AG09319 (cell line): ENCODE measurements at regions not wholly inside any gene's neighbourhood (a gene's known extent, or its start where the extent isn't known, plus 50 kb on each side); places are given as distances from the start of the nearest gene placed in this dataset.

ENCODE experiments used
- DNase-seq: peaks from one replicate; pipeline ENCODE4 v3.0.0-alpha.2; 2010; ENCODE audit warnings: low read depth; ENCODE audit errors: extremely low read depth
- TF ChIP-seq, protein P1 (sequence below): IDR thresholded peaks from 2 replicates; pipeline ENCODE4 v1.5.1; 2011; ENCODE audit warnings: low read depth, mild to moderate bottlenecking, inconsistent platforms, low read length, moderate library complexity

DNA sequence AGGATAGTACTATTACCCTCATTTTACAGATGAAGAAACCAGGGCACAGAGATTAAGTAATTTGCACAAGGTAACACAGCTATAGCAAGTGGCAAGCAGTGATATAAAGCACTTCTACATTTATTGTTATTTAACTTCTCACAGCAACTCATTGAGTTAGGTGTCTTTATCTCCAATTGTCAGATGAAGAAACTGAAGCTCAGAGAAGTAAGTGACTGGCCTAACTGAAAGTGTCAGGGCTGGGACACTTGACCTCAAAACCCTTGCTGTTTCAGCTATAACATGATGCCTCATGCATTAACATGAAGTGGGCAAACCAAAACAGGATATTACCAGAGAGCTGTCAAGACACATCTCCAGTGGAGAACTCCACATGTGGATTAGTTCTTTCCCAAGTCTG lies 65.8 kb upstream of the LEKR1 start:
- no peak for DNase-seq

DNA sequence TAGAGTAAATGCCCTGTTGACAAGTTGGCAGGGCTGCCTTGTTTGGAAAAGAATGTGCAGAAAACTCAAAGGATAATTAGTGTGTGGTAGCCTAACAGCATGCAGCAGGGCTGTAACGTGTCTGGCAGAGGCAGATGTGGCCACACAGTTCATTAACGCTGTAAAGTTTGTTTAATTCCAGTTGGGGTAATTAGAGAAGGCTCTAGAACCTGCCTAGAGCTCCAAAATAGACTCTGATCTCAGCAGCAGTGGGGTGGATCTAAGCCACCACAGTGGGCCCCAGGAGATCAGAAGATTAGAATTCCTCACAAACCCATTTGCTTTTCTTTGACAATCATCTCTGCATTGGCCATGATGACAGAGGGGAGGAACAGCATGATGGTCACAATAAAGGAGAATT lies 65.1 kb upstream of the LEKR1 start:
- no peak for DNase-seq
- TF ChIP-seq, protein P1, sequence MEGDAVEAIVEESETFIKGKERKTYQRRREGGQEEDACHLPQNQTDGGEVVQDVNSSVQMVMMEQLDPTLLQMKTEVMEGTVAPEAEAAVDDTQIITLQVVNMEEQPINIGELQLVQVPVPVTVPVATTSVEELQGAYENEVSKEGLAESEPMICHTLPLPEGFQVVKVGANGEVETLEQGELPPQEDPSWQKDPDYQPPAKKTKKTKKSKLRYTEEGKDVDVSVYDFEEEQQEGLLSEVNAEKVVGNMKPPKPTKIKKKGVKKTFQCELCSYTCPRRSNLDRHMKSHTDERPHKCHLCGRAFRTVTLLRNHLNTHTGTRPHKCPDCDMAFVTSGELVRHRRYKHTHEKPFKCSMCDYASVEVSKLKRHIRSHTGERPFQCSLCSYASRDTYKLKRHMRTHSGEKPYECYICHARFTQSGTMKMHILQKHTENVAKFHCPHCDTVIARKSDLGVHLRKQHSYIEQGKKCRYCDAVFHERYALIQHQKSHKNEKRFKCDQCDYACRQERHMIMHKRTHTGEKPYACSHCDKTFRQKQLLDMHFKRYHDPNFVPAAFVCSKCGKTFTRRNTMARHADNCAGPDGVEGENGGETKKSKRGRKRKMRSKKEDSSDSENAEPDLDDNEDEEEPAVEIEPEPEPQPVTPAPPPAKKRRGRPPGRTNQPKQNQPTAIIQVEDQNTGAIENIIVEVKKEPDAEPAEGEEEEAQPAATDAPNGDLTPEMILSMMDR: no peak

More for the DNA sequence above, 65.8 kb upstream of the LEKR1 start:
- TF ChIP-seq, protein P1: no peak

DNA sequence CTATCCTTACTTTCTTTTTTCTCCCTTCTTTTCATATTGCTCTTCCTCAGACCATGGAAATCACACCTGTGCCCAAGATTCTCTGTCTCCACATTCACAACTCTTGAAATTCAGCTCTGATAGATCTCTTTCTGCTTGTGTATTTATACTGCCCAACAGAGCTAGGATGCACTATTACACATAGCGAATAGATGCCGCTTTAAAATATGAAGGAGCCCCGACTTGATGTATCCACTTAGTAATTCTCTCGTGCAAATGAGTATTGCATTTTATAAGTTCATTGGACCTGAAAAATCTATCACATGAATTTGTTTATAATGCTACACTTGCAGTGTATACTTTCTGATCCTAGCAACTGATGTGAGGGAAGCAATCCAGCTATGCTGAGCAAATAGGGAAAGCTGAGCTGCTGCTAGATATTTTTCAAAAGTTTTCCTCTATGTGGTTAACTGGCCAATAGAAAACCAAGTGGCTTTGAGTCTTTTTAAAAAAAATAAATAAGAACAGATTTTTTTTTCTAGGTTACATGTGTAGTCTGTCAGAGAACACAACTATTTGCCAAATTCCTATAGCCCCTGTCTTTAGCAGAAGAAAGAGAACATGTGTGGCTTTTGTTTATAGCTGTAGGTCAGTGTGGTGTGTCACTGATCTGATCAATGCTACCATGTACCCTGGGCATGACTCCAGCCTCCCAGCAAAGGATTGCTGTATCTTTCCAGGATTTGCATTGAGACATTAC lies 64.3 kb upstream of the LEKR1 start:
- TF ChIP-seq, protein P1: peak; percentile 40
- DNase-seq: peak; percentile 59

DNA sequence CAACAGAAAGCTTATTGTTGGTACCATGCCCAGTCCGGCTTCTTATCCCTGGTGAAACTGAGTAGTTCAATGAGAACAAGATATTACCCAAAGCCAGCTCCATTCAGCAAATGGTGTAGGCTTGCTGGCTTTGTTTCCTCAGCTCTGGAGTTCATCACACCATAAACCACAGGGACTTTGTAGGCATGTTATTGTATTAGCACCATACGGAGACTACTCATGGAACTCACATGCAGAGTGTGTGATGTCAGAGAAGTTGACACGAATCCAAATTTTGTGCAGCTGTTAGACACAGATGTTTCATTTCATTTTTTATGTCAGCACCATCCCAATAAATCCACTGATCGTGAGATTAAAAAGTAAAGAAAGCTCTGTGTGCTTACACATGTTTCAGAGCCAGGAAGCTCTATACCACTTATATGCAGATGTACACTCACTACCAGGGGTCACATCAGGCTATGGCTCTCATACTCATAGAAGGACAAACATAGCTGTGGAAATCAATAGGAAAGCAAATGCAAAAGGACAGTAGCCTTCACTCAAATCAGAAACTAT lies 63.4 kb upstream of the LEKR1 start:
- TF ChIP-seq, protein P1: no peak
- DNase-seq: peak; percentile 77

DNA sequence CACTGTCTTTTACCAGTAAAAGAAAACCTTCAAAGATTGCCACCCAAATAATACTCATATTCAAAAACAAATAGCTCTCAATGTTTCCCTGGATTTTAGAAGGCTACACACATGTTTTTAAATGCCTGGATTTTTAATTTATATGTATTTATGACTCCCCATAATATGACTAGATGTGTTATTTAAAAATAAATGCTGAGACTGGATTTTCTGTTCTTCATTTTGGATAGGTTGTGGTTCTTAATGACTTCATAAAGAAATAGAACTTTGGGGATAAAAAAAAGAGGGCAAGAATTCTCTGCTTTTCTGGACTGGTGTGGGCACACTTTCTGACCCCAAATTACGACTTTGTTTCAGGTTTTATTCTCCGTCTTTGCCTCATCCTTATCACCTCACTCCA lies 62.8 kb upstream of the LEKR1 start:
- no peak for DNase-seq

DNA sequence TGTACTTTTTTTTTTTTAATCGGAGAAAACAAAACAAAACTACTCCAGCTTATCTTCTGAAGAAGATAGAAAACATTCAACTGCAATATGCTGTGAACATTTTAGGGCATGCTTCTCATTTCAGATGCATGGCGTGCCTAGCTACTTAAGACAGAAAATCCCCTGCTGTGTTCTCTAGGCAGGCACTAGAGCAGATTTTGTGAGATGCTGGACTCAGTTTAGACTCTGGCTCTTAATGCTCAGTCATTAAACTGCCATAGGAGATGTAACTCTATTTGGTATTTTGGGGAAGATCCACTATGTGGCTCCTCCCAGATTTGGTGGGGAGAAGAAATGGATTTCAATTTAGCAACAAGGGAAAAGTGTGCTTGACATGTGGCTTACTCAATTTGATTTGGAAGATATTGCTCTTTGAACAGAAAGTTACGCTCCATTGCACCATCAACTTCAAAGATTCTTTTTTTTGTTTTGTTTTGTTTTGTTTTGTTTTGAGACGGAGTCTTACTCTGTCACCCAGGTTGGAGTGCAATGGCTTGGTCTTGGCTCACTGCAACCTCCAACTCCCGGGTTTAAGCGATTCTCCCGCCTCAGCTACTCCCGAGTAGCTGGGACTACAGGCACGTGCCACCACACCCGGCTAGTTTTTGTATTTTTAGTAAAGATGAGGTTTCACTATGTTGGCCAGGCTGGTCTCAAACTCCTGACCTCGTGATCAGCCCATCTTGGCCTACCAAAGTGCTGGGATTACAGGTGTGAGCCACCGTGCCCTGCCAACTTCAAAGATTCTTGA lies 62.0 kb upstream of the LEKR1 start:
- TF ChIP-seq, protein P1: no peak
- DNase-seq: no peak

More for the DNA sequence above, 62.8 kb upstream of the LEKR1 start:
- TF ChIP-seq, protein P1: no peak

DNA sequence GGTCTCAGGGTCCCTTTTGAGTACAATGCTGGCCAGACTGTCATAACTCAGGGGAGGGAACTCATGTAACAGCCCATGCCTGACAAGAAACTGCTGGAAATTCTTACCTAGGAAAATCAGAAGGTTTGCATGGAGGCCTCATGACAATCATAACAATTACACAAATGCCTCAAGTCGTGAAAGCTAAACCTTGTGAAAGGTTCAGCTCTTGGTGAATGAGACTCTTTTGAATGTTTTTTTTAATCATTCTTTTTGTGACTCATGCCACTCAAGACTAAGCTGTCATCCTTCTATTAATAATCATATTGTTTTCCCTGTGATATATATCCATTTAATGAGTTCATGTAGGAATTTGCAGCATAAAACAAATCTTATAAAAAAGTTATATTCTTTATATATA lies 61.4 kb upstream of the LEKR1 start:
- TF ChIP-seq, protein P1: no peak
- no peak for DNase-seq
